ENCODE measurements at regions not wholly inside any gene's neighbourhood (a gene's known extent, or its start where the extent isn't known, plus 50 kb on each side); places are given as distances from the start of the nearest gene placed in this dataset.
A peak's percentile ranks its signal among the peaks of the same experiment; 100 is the strongest.

DNA sequence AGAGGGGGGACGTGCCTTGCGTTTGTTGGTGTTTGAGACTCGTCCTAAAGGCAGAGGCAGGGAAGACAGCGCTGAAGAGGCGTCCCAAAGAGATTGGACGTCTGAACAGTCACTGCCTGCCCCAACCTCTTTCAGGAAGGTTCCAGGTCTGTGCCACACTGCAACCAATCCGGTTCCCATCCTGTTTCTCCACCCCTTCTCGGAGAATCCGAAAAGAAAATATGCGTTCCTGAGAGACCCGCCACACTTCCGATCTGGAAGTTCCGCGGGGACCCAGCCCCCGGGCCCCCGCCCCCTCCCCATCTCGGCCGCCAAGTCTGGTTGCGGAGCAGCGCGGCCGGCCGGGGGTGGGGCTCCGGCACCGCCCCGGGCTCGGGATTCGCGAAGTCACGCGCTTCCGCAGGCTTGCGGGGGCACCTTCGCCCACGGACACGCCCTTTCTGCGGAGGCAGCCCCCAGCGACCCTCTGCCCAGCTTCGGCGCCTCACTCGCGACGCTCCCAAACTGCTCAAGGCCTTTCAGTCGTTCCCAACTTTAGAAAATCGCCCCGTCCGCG is 124.5 kb upstream of the DPYD start:
- H3K4me3 Mint-ChIP-seq, result peak overlapping the region; percentile 71 to 91
- DNase-seq, result peak in 1 of 3 donors; percentile 17

DNA sequence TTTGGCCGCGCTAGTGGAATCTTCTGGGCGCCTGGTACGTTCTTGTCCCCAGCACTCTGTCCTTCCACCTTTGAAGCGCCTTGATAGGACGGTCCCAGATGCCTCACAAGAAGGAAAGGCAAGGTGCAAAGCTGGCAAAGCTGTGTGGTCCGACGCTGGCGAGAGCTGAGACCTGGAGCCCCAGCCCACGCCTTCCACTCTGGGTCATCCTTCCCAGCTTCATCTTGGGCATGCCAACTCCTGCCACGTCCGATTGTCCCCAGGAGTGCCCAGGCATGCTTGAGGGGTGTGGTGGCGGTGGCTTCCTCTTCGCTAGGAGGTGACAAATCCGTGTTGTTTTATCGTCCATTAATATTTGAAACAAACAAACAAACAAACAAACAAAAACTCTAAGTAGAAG is 123.9 kb upstream of the DPYD start:
- Histone ChIP-seq H3K4me1 (ENCODE audit: control insufficient read depth in 1 of 2, insufficient read depth in 2 of 2, low read length in 2 of 2) (peaks cover 19 to 28% of the 10 kb centered on the region in 2 donors), H4K20me1 (ENCODE audit: insufficient read depth, low read length) (peaks cover 4% of the 10 kb centered on the region), H3K4me2 (replicated peaks; ENCODE audit: extremely low read depth, low read length, poor library complexity, severe bottlenecking) (peak overlapping the region; percentile 82), H3K9ac (ENCODE audit: insufficient read depth, low read length, poor library complexity, severe bottlenecking) (no peak overlapping the region), H3K27me3 (ENCODE audit: control insufficient read depth in 2 of 2, insufficient read depth in 2 of 2, low read length in 2 of 2) (peaks cover 80 to 94% of the 10 kb centered on the region in 2 donors), H3K9me3 (replicated peaks in 1 of 2; ENCODE audit: control insufficient read depth in 1 of 2, insufficient read depth in 1 of 2, low read length in 2 of 2) (peaks cover 0 to 39% of the 10 kb centered on the region in 2 donors), H3K79me2 (ENCODE audit: insufficient read depth, low read length) (no peaks in the 10 kb centered on the region), H3K27ac (ENCODE audit: low read depth in 1 of 2, low read length in 2 of 2) (no peak overlapping the region), H3K36me3 (replicated peaks in 1 of 2; ENCODE audit: control insufficient read depth in 1 of 2, insufficient read depth in 2 of 2, low read length in 2 of 2) (no peaks in the 10 kb centered on the region), H2AFZ (ENCODE audit: insufficient read depth, low read depth, low read length, poor library complexity, severe bottlenecking) (peak overlapping the region; percentile 57), H3K4me3 (replicated peaks in 1 of 3; ENCODE audit: low read depth in 2 of 3, low read length in 3 of 3) (peak overlapping the region in 1 of 3 experiments; percentile 72)
- peaks cover 71 to 72% (median 72%) of the 10 kb centered on the region in 3 donors for H3K27me3 Mint-ChIP-seq (ENCODE audit: low read depth in 3 of 3)
- intact Hi-C loops (cut with micrococcal nuclease), result no loop called here
- H3K4me3 Mint-ChIP-seq, result peak overlapping the region; percentile 71 to 91
- WGBS (ENCODE audit: insufficient coverage), result 9% methylated on average over 10 of the region's 16 CpGs
- no peak overlapping the region for H3K27ac Mint-ChIP-seq
- peaks cover 40% of the 10 kb centered on the region for H3K4me1 Mint-ChIP-seq
- no peak for DNase-seq
- H3K36me3 Mint-ChIP-seq, result peaks cover 3 to 13% of the 10 kb centered on the region in 2 donors
- peaks cover 0 to 22% (median 13%) of the 10 kb centered on the region in 7 donors for H3K9me3 Mint-ChIP-seq
- TF ChIP-seq, protein P1, sequence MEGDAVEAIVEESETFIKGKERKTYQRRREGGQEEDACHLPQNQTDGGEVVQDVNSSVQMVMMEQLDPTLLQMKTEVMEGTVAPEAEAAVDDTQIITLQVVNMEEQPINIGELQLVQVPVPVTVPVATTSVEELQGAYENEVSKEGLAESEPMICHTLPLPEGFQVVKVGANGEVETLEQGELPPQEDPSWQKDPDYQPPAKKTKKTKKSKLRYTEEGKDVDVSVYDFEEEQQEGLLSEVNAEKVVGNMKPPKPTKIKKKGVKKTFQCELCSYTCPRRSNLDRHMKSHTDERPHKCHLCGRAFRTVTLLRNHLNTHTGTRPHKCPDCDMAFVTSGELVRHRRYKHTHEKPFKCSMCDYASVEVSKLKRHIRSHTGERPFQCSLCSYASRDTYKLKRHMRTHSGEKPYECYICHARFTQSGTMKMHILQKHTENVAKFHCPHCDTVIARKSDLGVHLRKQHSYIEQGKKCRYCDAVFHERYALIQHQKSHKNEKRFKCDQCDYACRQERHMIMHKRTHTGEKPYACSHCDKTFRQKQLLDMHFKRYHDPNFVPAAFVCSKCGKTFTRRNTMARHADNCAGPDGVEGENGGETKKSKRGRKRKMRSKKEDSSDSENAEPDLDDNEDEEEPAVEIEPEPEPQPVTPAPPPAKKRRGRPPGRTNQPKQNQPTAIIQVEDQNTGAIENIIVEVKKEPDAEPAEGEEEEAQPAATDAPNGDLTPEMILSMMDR (IDR thresholded peaks at IDR 0.05), result no peak

More for the DNA sequence above, 124.5 kb upstream of the DPYD start:
- Mint-ChIP-seq H3K27ac (no peak overlapping the region), H3K4me1 (peaks cover 40% of the 10 kb centered on the region), H3K27me3 (ENCODE audit: low read depth in 3 of 3) (peaks cover 76 to 78% (median 77%) of the 10 kb centered on the region in 3 donors), H3K9me3 (peaks cover 0 to 22% (median 13%) of the 10 kb centered on the region in 7 donors), H3K36me3 (peaks cover 3 to 13% of the 10 kb centered on the region in 2 donors)
- Histone ChIP-seq H3K79me2 (ENCODE audit: insufficient read depth, low read length) (no peaks in the 10 kb centered on the region), H3K27me3 (ENCODE audit: control insufficient read depth in 2 of 2, insufficient read depth in 2 of 2, low read length in 2 of 2) (peaks cover 85 to 96% of the 10 kb centered on the region in 2 donors), H3K9me3 (replicated peaks in 1 of 2; ENCODE audit: control insufficient read depth in 1 of 2, insufficient read depth in 1 of 2, low read length in 2 of 2) (peaks cover 0 to 41% of the 10 kb centered on the region in 2 donors), H3K4me2 (replicated peaks; ENCODE audit: extremely low read depth, low read length, poor library complexity, severe bottlenecking) (peak overlapping the region; percentile 82), H2AFZ (ENCODE audit: insufficient read depth, low read depth, low read length, poor library complexity, severe bottlenecking) (peak overlapping the region; percentile 57), H3K9ac (ENCODE audit: insufficient read depth, low read length, poor library complexity, severe bottlenecking) (no peak overlapping the region), H3K36me3 (replicated peaks in 1 of 2; ENCODE audit: control insufficient read depth in 1 of 2, insufficient read depth in 2 of 2, low read length in 2 of 2) (no peaks in the 10 kb centered on the region), H3K4me1 (ENCODE audit: control insufficient read depth in 1 of 2, insufficient read depth in 2 of 2, low read length in 2 of 2) (peaks cover 19 to 28% of the 10 kb centered on the region in 2 donors), H4K20me1 (ENCODE audit: insufficient read depth, low read length) (peaks cover 4% of the 10 kb centered on the region), H3K4me3 (replicated peaks in 1 of 3; ENCODE audit: low read depth in 2 of 3, low read length in 3 of 3) (peak overlapping the region; percentile 26 to 72 (median 29)), H3K27ac (ENCODE audit: low read depth in 1 of 2, low read length in 2 of 2) (no peak overlapping the region)
- intact Hi-C loops (cut with micrococcal nuclease), result no loop called here
- WGBS (ENCODE audit: insufficient coverage), result under 1% methylated on average over 40 of the region's 48 CpGs
- TF ChIP-seq, protein P1 (IDR thresholded peaks at IDR 0.05), result no peak
